ENCODE measurements at regions not wholly inside any gene's neighbourhood (a gene's known extent, or its start where the extent isn't known, plus 50 kb on each side); places are given as distances from the start of the nearest gene placed in this dataset.

GRCh38 chr9:89991204-89991790 lies 386.5 kb downstream of the GADD45G start:
- TF ChIP-seq EP300 (IDR thresholded peaks at IDR 0.05; ENCODE audit: borderline replicate concordance) (no peak), RAD21 (IDR thresholded peaks at IDR 0.05; ENCODE audit: low read depth) (no peak), REST (IDR thresholded peaks at IDR 0.05; ENCODE audit: low read depth) (no peak), TAF1 (IDR thresholded peaks at IDR 0.05; ENCODE audit: low read depth) (no peak)
